ENCODE measurements at regions not wholly inside any gene's neighbourhood (a gene's known extent, or its start where the extent isn't known, plus 50 kb on each side); places are given as distances from the start of the nearest gene placed in this dataset.

DNA sequence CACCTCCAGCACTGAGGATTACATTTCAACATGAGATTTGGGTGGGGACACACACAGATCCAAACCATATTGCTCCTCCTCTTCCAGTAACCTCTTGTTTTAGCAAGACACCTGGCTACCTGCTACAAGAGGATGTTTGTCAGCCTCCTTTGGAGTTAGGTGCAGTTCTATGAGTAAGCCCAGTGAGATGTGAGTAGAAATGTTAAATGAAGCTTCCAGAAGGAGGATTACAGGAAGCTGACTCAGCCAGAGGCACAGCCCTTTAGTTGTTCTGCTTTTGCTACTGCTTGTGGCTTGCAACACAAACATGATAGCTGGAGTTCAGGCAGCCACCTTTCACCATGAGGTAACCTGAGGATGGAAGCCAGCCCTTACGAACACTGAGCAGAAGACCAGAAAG is 382.7 kb upstream of the RNF32 start:
- no peak for DNase-seq

DNA sequence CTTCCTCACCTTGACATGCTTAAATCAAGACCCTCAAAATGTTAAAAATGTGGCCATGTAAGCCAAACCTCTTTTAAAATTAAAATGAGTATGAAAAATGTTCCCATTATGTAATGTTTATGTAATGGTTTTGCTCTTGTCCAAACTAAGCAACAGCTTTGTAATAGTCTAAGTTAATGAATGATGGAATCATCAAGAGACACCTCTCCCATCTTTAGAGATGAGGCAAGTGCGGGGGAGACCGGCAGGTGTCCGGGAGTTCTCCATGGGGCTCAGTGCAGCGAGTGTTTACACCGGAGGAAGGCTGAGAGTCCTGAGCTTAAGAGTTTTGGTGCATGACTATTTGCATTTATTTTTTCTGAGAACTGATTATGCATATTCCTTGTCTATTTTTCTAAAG is 384.9 kb upstream of the RNF32 start:
- no peak for DNase-seq

DNA sequence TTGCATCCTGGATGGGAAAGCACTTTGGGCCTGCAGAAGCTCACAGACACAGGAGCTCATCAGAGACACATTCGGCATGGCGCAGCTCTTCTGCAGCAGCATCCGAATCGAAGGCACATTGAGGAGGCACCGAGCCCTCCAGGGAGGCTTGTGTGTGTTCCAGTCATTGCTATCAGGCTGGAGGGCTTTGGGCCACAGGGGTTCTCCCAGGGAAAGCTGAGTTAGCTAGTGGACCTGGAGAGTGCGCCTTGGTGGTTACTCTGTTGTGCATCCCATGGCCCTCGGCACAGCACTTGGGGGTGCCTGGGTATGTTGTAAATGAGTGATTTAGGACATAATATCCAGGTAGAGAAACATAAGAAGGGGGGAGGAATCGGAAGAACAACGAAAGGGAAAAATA is 388.7 kb upstream of the RNF32 start:
- DNase-seq = no peak

DNA sequence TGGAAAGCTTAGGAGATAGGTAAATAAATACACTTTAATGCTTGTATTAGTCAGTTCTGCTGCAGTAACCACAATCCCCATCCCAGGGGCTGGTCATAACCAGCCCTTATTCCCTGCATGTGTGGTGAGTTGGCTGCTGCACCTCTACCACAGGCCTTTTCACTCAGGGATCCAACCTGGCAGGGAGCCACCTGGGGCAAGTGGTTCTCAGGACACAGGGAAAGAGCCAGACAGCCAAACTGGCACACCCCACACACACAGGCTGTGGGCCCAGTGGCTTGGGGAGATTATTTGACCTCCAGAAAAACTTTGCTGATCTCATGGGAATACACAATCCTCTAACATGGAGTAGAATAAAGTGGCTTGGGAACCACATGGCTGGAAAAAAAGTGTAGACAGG is 400.0 kb upstream of the RNF32 start:
- no peak for DNase-seq

DNA sequence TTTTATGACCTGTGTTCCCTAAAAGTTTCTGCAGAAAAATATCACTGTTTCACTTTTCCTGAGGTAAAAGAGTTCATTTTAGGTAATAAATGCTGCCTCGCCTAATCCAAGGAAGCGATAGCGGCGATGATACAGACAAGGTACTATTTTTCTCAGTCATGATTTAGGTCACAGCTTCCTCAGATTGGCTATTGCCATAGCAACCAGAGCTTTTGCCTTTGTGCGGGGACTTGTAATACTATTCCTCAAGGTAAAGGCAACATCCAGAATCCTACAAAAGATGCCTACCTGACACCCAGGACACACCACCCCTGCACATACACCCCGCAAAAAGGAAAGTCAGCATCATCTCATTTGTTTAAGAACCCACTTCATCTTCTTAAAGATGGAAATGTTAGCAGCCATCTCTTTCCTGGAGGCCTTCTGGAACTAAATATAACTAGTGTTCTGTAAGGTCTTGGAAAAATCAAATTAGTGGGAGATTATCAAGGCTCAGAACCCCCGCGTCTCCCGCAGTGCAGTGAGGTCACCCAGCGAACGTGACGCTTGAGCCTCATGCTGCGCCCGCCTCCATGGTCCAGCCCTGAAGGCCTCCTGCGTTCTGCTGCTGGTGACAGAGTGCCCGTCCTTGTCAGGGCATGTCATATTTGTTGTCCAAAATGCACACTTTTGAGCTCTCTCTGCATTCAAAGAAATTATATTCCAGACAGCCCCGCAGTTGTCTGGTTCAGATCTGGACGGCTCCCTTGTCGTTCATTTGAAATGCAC is 402.0 kb upstream of the RNF32 start:
- no peak for DNase-seq

DNA sequence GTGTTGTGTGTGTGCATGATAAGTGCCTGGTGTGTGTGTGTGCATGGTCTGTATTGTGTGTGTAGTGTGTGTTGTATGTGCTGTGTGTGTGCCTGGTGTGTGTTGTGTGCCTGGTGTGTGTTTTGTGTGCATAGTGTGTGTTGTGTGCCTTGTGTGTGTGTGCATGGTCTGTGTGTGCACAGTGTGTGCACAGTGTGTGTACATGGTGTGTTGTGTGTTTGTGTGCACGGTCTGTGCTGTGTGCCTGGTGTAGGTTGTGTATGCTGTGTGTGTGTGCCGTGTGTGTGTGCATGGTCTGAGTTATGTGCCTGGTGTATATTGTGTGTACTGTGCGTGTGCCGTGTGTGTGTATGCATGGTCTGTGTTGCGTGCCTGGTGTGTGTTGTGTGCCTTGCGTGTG is 403.0 kb upstream of the RNF32 start:
- no peak for DNase-seq

DNA sequence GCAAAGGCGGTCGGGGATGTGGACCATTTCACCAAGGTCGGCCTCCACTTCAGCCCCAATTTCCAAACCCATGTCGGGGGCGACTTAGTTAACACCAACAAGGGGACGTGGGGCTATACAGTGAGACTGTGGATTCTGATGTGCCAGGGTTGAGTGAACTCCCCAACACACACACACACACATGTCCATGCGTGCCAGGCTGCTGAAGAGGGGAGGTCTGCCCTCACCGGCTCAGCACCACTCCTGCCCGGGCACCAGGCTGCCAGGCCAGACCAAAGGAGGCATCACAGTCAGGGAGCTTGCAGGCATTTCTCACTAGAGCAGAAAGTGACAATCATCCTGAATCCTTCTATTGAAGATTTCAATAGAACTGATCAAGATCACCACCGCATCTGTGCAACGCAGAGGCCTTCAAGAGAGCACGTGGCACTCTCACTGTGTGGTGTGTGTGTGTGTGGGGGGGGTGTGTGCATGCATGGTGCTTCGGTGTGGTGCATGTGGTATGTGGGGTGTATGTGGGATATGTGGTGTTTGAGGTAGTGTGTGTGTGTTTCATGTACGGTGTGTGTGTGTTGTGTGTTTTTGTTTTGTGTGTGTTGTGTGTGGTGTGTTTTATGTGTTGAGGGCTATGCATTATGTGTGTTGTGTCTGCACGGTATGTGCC is 403.5 kb upstream of the RNF32 start:
- no peak for DNase-seq

DNA sequence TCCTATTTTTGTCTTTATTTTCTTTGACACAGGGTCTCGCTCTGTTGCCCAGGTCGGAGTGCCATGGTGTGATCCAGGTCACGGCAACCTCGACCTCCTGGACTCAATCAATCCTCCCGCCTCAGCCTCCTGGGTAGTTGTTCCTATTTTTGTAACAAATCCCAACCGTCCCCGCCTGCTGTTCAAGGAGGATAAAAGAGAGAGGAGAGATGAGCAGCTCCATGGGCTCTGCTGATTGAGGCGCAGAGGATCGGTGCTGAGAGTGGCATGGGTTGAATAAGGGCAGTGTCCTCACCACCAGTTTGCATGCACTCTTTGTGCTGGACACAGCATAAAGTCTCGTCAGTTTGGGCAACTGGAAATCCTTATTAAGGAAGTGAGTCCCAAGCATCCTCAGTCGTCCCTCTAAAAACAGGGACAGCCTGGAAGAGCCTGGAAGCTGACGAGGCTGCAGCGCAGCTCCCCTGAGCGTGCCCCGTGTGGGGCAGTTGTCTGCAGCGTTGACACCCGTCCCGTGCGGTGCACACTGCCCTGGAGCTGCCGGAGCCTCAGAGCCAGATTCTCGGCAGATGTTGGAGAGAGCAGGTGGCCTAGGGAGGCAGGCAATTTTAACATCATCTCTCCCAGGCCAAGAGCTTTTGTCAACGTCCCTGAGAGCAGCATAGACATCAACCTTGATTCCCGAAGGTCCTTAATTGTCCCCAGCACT is 404.2 kb upstream of the RNF32 start:
- DNase-seq = no peak

DNA sequence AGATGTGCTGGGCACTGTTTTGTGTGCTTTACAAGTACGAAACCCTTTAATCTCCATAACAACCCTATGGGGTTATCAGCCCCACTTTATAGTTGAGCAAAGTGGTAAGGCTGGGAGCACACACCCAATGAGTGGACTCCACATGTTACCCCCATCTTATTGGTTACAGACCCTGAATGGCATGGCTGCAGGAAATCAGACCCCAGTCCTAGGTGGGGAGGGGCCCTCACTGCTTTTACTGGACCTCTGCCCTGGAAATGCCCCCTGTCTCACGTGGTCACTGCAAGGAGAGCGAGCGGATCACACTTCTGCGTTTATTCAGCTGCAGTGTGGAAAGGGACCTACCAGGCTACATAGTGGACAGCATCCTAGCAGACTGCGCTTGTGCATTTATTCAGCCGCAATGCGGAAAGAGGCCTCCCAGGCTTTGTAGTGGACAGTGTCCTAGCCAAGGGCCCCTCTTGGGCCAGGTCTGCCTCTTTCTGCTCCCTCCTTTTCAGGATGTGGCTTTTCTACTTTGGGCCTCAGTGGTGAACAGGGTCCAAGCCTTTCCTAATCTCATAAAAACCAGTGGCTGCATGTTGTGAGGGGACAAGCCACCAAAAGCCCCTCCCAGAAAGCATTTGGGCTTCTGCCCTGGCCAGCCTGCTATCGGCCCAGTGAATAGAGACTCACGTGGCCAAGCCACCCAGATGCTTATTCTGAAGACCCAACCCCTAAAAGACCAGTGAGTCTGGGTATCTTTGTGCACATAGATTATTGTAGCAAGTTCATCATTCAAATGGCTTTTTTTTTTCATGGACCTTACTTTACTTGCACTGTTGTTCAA is 405.7 kb upstream of the RNF32 start:
- DNase-seq = no peak

DNA sequence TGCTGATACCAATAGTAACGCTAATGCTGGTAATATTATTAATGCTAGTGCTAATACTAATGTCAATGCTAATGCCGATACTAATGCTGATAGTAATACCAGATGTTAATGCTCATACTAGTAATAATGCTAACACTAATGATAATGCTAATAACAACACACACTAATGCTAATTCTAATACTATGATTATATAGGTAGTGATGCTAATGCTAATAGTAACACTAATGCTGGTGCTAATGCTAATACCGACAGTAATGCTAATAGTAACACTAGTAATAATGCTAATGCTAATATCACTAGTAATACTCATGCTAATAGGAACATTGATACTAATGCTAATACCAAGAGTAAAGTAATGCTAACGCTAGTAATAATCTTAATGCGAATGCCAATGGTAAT is 406.4 kb upstream of the RNF32 start:
- DNase-seq = no peak

DNA sequence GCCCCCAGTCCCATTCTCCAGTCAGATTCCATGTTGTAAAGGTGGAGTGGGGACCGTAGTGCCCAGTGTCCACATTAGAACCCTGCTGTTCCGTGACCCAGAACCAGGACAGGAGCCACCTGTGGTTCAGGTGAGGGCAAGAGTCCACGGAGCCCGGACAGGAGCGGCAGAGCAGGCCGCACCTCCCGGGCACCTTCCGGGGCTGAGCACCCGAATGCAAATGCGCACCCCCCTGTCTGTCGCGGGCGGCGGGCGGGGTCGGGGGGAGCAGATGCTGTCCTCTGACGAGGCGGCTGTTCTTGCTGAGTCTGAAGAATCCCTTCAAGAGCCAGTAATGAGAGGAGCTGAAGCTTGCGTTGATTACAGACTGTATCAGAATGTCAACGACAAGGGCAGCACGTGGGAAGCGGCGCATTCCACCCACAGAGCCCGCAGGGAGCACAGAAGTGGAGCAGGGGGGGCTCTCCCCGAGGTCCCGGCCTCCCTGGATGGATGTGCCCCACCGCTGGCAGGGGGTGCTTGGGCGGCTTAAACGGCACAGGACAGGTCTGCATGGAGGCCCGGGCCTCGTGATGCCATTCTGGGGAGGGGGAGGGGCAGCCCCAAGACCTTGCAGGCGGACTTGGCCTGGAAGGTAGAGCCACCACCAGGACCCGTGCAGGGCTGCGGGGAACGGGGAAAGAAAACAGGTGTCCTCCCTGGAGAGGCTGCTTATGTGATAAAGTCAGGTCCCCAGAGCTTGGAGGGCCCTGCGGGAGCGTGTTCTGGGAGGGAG is 407.5 kb upstream of the RNF32 start:
- DNase-seq = no peak

DNA sequence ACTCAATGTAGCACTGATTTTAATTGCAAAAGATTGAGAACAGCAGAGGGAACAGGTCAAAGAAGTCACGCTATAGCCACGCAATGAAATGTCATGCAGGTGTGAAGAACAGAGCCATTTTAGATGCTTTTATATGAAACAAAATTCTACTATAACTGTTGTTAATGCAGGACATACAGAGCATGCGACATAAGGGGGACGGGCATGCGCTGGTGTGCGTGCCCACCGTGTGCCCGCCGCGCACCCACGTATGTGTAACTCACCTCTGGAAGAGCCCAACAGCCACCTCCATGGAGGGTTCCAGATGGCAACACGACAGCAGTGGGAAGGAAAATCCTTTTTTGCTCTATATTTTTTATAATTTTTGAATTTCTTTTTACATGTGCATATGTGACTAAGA is 410.0 kb upstream of the RNF32 start:
- DNase-seq = no peak

DNA sequence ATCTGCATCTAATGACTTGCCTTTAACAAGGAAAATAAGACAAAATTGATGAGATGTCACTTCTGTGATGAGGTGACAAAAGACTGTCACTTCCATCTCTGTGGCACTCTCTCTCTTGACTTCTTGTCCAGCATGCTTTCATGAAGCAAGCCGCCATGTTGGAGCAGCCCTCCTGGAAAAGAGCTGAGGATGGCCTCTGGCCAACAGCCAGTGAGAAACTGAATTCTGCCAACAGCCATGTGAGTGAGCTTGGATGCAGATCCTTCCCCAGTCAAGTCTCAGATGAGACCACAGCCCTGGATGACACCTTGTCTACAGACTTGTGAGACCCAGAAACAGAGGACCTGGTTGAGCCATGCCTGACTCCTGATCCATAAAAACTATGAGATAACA is 412.6 kb upstream of the SHH start:
- no peak for DNase-seq

DNA sequence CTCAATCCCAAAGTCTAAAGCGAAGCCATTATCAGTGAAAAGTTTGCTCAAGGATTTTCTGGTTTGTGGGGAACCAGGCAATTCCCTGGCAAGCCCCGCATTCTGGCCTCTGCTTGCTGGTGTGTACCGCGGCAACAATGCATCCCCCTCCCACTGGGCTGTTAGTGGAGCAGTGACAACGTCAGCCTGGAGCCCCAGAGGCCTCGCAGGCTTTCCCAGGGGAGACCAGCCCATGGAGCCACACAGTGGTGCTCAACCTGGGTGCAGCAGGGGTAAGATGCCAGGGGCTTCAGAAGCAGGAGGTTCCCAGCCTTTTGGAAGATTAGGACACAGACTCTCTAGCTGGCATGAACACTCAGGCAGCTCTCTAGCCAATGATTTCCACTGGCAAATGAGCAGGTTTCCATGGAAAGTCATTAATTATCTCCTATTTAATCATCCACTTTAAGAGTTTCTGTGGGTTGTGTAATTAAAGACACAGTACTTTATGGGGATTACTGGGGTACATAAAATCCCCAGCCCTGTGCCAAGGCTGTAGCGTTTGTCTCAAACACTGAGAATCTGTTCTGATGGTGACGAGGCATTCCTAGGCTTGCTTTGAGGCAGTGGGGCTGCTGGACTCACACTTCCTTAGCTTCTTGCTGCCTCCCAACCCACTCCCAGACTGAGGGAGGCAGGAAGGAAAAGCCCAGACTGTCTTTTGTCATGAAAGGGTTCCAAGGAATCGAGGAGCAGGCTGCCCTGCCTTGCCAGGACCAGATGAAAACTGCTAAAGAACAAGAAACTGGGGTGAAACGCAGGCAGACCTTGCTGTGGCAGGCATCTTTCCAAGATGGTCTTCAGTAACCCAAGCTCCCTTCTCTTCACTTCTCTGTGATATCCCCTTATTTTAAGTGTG is 411.9 kb upstream of the SHH start:
- DNase-seq = no peak

DNA sequence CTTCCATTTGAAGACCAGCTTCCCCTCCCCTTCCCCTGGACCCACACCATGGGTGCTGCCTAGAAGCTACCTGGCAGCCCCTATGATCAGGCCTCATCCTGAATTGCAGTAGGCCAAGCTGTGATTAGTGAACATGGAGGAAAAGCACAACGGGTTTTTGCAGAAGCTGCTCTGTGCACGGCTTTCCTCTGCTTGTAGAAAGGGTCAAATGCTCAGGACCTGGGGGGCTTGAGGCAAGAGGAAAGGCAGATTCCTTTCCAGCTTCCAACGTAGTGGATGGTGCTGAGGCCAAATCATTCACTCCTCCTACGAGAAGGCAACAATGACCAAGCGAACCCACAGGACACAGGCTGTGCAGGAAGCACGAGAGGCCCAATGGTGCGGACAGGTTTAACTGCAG is 410.3 kb upstream of the SHH start:
- DNase-seq = no peak

DNA sequence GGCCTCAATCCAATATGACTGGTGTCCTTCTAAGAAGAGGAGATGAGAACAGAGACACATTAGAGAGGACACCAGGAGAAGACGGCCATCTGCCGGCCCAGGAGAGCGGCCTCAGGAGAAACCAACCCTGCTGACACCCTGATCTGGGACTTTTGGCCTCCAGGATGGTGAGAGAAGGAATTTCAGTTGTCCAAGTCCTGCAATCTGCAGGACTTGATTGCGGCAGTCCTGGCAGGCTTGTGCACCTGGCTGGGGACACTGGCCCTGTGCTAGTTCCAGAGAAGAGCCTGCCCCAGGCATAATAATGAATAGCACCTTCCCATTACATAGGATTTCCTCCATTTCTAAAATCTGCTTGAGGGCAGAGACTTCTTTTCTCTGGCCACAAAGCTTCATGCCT is 409.9 kb upstream of the SHH start:
- DNase-seq = no peak

DNA sequence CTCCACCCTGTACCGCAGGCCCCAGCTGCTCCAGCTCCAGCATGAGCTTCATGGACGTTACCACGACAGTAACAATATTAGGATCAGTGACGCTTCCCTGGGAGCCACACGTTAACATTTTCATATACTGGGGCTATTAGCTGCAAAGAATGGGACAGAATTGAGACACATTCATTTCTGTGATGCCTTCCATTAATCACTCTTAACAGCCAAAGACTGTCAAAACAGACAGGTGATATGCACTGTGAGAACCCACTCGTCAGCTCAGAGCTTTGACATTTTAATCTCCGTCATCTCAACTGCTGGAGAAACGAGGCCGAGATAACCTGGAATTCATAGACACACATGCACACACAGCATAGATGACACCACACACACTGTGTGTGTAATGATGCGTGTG is 408.4 kb upstream of the SHH start:
- no peak for DNase-seq

DNA sequence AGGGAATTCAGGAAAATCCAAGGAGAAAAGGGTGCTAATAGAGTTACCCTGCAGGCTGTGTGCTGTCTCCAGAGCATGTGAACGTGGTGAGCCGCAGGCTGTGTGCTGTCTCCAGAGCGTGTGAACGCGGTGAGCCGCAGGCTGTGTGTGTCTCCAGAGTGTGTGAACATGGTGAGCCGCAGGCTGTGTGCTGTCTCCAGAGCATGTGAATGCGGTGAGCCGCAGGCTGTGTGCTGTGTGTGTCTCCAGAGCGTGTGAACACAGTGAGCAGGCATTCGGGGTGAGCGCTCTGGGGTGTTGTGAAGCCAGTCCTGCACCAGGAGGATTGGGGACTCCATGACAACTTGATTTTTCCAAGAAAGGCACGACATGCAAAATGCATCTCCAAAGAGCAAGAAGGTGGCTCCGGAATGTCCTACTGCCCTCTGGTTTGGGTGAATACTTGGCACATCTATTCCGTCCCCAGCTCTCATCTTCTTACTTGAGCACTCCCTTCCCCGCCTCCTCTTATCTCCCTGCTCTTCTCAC is 407.9 kb upstream of the SHH start:
- DNase-seq = no peak

DNA sequence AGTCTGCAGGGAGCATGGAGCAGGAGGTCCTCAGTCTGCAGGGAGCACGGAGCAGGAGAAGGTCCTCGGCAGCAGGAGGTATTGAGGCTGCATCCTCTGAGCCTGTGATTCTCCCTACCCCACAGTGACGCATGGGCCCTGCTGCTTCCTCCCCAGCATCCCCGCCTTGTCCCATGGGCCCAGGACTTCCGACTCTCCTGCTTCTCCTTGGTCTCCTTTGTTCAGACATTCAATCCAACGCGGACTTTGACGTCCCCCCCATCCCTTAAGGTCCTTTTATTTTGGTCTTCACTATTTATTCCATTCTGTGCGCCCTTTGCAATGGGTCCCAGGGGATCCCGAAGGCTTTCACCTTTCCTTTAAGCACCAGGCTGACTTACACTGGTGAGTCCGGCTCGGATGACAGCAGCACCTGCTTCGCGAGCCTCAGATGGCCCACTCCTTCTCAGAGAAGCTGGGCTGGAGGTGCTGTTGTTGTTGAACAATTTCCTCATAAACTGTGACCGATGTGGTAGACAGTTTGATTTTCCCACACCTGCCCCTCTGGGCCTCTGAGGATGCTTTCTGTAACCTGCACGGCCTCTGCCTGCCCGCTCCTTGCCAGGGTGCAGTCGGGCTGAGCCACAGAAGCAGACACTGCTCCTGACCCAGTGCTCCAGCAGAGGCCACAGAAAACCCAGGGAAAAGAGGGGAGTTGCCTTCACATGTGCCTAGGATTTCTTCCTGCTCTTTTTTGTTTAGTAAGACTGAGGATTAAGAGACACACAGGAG is 407.2 kb upstream of the SHH start:
- no peak for DNase-seq

DNA sequence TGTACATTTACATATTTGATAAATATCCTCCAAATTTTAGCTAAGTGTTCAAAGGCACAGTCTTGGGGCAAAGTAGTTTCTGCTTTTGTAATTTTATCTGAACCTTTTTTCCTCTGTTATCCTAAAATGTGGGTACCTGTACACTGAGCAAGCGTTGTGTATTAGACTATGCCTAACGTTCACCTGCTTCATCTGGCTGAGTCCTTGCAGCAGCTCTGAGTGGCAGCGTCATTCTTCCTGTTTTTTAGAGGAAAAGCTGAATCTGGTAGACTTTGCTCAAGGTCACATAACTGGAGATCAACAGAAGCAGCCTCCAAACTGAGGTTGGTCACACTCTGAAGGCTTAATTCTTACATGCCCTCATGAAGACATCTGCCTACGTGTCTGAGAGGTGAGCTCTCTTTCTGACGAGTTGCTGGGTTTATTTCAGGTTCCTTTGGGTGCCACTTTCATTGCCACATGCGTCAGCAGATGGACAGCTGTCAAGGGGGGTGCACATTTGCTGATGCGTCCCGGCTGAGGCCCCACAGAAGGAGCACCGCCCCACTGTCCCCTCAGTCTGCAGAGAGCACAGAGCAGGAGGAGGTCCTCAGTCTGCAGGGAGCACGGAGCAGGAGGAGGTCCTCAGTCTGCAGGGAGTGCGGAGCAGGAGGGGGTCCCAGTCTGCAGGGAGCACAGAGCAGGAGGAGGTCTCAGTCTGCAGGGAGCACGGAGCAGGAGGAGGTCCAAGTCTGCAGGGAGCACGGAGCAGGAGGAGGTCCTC is 406.5 kb upstream of the SHH start:
- DNase-seq = no peak

All from NCI-H446 (cell line).